ENCODE measurements at regions not wholly inside any gene's neighbourhood (a gene's known extent, or its start where the extent isn't known, plus 50 kb on each side); places are given as distances from the start of the nearest gene placed in this dataset.

GRCh38 chr20:40160097-40160550 is 528.9 kb downstream of the MAFB start:
- peak; percentile 32 for DNase-seq
- H3K27me3 ChIP-seq (replicated peaks), result no peaks in the 10 kb centered on the region
- no peaks in the 10 kb centered on the region for H3K36me3 ChIP-seq (replicated peaks)
- H3K4me3 ChIP-seq (ENCODE audit: low read depth, low read length), result no peak overlapping the region
- in situ Hi-C loops (cut with HindIII; ENCODE audit: low pct_ligation_motif_present, low sequenced_read_pairs), result no loop called here
- peak; percentile 78 for TF ChIP-seq CTCF (IDR thresholded peaks at IDR 0.05; ENCODE audit: low read depth, low read length, missing control alignments)
- no peak overlapping the region for H3K27ac ChIP-seq

- in situ Hi-C loops (cut with HindIII; ENCODE audit: low pct_ligation_motif_present, low sequenced_read_pairs), result no loop called here
- no peak for DNase-seq
- H3K4me3 ChIP-seq (ENCODE audit: low read depth, low read length), result no peak overlapping the region
- no peak for TF ChIP-seq CTCF (IDR thresholded peaks at IDR 0.05; ENCODE audit: low read depth, low read length, missing control alignments)
- no peaks in the 10 kb centered on the region for H3K27me3 ChIP-seq (replicated peaks)
- no peaks in the 10 kb centered on the region for H3K36me3 ChIP-seq (replicated peaks)
- no peak overlapping the region for H3K27ac ChIP-seq
Observed at GRCh38 chr20:40159276-40159675, 529.8 kb downstream of the MAFB start.

- no peak for DNase-seq
- TF ChIP-seq CTCF (IDR thresholded peaks at IDR 0.05; ENCODE audit: low read depth, low read length, missing control alignments), result no peak
- in situ Hi-C loops (cut with HindIII; ENCODE audit: low pct_ligation_motif_present, low sequenced_read_pairs), result no loop called here
- no peak overlapping the region for H3K4me3 ChIP-seq (ENCODE audit: low read depth, low read length)
- no peak overlapping the region for H3K27ac ChIP-seq
- H3K27me3 ChIP-seq (replicated peaks), result no peaks in the 10 kb centered on the region
- no peaks in the 10 kb centered on the region for H3K36me3 ChIP-seq (replicated peaks)
Observed at GRCh38 chr20:40156600-40157317, 532.3 kb downstream of the MAFB start.

GRCh38 chr20:40154514-40154913 is 534.5 kb downstream of the MAFB start:
- in situ Hi-C loops (cut with HindIII; ENCODE audit: low pct_ligation_motif_present, low sequenced_read_pairs), result no loop called here
- no peak for DNase-seq
- TF ChIP-seq CTCF (IDR thresholded peaks at IDR 0.05; ENCODE audit: low read depth, low read length, missing control alignments), result no peak
- no peak overlapping the region for H3K27ac ChIP-seq
- H3K4me3 ChIP-seq (ENCODE audit: low read depth, low read length), result no peak overlapping the region
- H3K36me3 ChIP-seq (replicated peaks), result no peaks in the 10 kb centered on the region
- H3K27me3 ChIP-seq (replicated peaks), result no peaks in the 10 kb centered on the region

GRCh38 chr20:40148886-40149285 is 540.1 kb downstream of the MAFB start:
- in situ Hi-C loops (cut with HindIII; ENCODE audit: low pct_ligation_motif_present, low sequenced_read_pairs), result no loop called here

More at GRCh38 chr20:40148886-40149285, 540.1 kb downstream of the MAFB start:
- Histone ChIP-seq H3K4me3 (ENCODE audit: low read depth, low read length) (no peak overlapping the region), H3K27ac (no peak overlapping the region), H3K27me3 (replicated peaks) (no peaks in the 10 kb centered on the region), H3K36me3 (replicated peaks) (no peaks in the 10 kb centered on the region)
- no peak for TF ChIP-seq CTCF (IDR thresholded peaks at IDR 0.05; ENCODE audit: low read depth, low read length, missing control alignments)
- DNase-seq, result no peak
